RWPE2 (cell line): ENCODE measurements at regions not wholly inside any gene's neighbourhood (a gene's known extent, or its start where the extent isn't known, plus 50 kb on each side); places are given as distances from the start of the nearest gene placed in this dataset.

Experiments
- ATAC-seq: fragments of 200-7000 bp; cut with Tn5 transposase; 3 replicates; pipeline ENCODE4 v1.9.1; 2021; ENCODE audit warnings: low read depth
- DNase-seq: peaks from one replicate; pipeline ENCODE4 v3.0.0-alpha.2; 2020; ENCODE audit warnings: low spot score
- H3K27ac ChIP-seq: fragments of 450-650 bp; 2 replicates; pipeline ENCODE4 v1.5.1; 2017; ENCODE audit warnings: mild to moderate bottlenecking; ENCODE audit not compliant: poor library complexity, severe bottlenecking
- H3K27me3 ChIP-seq: fragments of 250-450 bp; sonication (Bioruptor Pico); 2 replicates; pipeline ENCODE4 v1.5.1; 2021; ENCODE audit warnings: mild to moderate bottlenecking, moderate library complexity; ENCODE audit not compliant: insufficient read depth, poor library complexity, severe bottlenecking
- H3K36me3 ChIP-seq: fragments of 250-450 bp; sonication (Bioruptor Pico); 2 replicates; pipeline ENCODE4 v1.5.1; 2020; ENCODE audit warnings: low read depth, mild to moderate bottlenecking, moderate library complexity
- H3K4me1 ChIP-seq: fragments of 250-450 bp; sonication (Bioruptor Pico); 2 replicates; pipeline ENCODE4 v1.5.1; 2021; ENCODE audit warnings: mild to moderate bottlenecking, moderate library complexity; ENCODE audit not compliant: insufficient read depth, poor library complexity, severe bottlenecking
- H3K4me3 ChIP-seq: fragments of 250-450 bp; sonication (Bioruptor Pico); 2 replicates; pipeline ENCODE4 v1.5.1; 2021; ENCODE audit warnings: mild to moderate bottlenecking, moderate library complexity; ENCODE audit not compliant: severe bottlenecking
- H3K9me3 ChIP-seq: fragments of 250-450 bp; sonication (Bioruptor Pico); 2 replicates; pipeline ENCODE4 v1.5.1; 2021; ENCODE audit warnings: mild to moderate bottlenecking, moderate library complexity; ENCODE audit not compliant: severe bottlenecking
- TF ChIP-seq, protein P1 (sequence below): fragments of 450-650 bp; IDR thresholded peaks from one replicate; pipeline ENCODE4 v1.5.1; 2017; ENCODE audit warnings: mild to moderate bottlenecking, moderate library complexity; ENCODE audit not compliant: poor library complexity, severe bottlenecking

DNA sequence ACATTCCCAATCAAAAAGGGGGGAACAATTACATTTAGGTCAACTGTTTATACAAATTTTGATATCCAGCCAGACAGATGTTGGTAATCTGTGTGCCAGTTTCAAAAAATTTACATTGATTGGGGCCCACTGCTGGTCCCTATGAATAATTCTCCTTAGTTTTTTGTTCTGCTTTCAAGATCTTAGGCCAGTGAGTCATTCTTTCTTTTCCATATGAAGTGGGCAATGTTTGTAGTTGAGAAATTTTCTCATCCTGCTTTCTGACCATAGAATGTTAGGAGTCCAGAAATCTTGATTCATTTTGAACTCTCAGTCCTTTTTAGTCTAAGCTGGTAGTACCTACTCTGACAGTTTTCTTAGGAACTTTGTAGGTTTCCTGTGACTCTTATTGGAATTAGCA is 244.3 kb downstream of the DIO2 start:
- H3K4me3 ChIP-seq = no peak overlapping the region
- TF ChIP-seq, protein P1, sequence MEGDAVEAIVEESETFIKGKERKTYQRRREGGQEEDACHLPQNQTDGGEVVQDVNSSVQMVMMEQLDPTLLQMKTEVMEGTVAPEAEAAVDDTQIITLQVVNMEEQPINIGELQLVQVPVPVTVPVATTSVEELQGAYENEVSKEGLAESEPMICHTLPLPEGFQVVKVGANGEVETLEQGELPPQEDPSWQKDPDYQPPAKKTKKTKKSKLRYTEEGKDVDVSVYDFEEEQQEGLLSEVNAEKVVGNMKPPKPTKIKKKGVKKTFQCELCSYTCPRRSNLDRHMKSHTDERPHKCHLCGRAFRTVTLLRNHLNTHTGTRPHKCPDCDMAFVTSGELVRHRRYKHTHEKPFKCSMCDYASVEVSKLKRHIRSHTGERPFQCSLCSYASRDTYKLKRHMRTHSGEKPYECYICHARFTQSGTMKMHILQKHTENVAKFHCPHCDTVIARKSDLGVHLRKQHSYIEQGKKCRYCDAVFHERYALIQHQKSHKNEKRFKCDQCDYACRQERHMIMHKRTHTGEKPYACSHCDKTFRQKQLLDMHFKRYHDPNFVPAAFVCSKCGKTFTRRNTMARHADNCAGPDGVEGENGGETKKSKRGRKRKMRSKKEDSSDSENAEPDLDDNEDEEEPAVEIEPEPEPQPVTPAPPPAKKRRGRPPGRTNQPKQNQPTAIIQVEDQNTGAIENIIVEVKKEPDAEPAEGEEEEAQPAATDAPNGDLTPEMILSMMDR = no peak
- H3K36me3 ChIP-seq = no peaks in the 10 kb centered on the region
- H3K4me1 ChIP-seq = no peaks in the 10 kb centered on the region
- no peaks in the 10 kb centered on the region for H3K27me3 ChIP-seq
- ATAC-seq (no peak), DNase-seq (no peak)
- H3K9me3 ChIP-seq = no peaks in the 10 kb centered on the region
- H3K27ac ChIP-seq = no peak overlapping the region

DNA sequence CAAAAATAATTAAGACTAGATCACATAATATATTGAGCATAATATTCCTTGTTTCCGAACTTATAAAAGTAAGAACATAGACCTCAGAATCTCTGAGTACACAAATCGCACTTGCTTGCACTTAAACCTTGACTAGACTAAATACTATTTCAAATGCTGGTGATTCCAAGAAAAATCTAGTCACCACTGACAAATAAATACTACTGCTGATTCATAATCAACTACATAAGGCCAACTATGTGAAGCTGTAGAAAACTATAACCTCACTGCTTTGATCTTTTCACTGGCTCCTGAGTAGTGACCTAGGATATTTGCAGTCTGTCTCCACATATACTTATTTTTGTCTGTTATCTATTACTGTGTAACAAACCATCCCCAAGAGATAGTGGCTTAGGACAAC is 245.4 kb downstream of the DIO2 start:
- ATAC-seq (no peak), DNase-seq (no peak)
- H3K4me1 ChIP-seq = no peaks in the 10 kb centered on the region
- TF ChIP-seq, protein P1 = no peak
- no peaks in the 10 kb centered on the region for H3K9me3 ChIP-seq
- no peak overlapping the region for H3K4me3 ChIP-seq
- H3K36me3 ChIP-seq = no peaks in the 10 kb centered on the region
- H3K27me3 ChIP-seq = no peaks in the 10 kb centered on the region
- H3K27ac ChIP-seq = no peak overlapping the region

DNA sequence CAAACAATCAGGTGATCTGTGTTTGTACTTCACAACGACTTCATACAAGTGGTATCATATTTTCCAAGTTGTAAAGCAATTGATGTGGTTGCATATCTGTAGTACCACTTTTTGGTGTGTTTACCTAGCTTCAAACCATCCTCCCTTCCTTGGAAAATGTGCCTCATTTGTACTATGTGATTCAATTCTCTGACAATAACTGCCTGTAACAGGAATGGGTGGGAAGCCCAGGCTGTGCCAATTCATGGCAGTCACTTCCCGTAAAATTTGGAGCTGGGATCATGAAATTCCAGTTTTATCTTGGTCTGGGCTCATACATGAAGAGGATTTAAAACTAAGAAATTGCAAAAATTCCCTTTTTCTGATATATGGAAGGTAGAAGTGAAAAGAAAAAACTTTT is 250.1 kb downstream of the DIO2 start:
- H3K4me3 ChIP-seq = no peak overlapping the region
- TF ChIP-seq, protein P1 = no peak
- H3K36me3 ChIP-seq = no peaks in the 10 kb centered on the region
- no peak overlapping the region for H3K27ac ChIP-seq
- no peak for DNase-seq
- no peaks in the 10 kb centered on the region for H3K9me3 ChIP-seq
- no peaks in the 10 kb centered on the region for H3K27me3 ChIP-seq
- no peak for ATAC-seq
- no peaks in the 10 kb centered on the region for H3K4me1 ChIP-seq

DNA sequence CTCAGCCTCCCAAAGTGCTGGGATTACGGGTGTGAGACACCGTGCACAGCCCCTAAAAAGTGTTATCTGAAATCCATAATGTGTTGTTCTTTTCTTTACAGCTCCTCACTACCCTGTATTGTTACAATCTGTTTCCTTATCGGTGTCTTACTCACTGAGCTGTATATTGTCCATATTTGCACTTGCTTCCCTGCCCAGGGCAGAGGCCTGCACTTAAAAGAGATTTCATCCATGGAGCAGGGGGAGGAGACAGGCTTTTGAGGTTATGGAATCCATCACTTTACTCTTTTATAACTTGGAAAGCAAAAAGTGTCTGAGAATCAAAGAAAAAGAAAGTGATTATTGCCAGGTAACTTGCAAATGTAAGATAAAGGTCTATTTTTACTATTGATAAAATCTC is 251.0 kb downstream of the DIO2 start:
- DNase-seq (no peak), ATAC-seq (no peak)
- Histone ChIP-seq H3K27me3 (no peaks in the 10 kb centered on the region), H3K9me3 (peaks cover 5% of the 10 kb centered on the region), H3K36me3 (no peaks in the 10 kb centered on the region), H3K4me3 (no peak overlapping the region), H3K27ac (no peak overlapping the region), H3K4me1 (no peaks in the 10 kb centered on the region)
- TF ChIP-seq, protein P1 = no peak

DNA sequence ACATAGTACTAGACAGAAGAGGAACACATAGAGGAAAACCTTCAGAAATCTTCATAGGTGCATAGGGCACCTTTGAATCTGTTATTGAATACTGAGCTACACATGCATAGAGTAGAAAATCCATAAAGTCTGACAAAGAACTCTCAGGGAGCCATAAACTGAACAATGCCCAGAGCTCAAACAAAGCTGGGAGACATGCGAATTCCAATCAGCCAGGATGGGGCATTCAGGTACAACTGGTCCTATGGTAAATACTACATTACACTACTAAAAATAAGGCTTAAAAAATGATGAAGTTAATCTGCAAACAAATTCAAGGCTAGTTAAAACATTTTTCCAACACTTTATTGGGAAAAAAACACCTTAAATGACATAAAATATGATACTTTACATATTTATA is 259.7 kb downstream of the DIO2 start:
- Histone ChIP-seq H3K4me3 (no peak overlapping the region), H3K27me3 (no peaks in the 10 kb centered on the region), H3K4me1 (no peaks in the 10 kb centered on the region), H3K27ac (no peak overlapping the region), H3K9me3 (peaks cover 5% of the 10 kb centered on the region), H3K36me3 (no peaks in the 10 kb centered on the region)
- DNase-seq = no peak
- TF ChIP-seq, protein P1 = no peak
- no peak for ATAC-seq
